HPDE6-E6E7 (cell line): ENCODE measurements at regions not wholly inside any gene's neighbourhood (a gene's known extent, or its start where the extent isn't known, plus 50 kb on each side); places are given as distances from the start of the nearest gene placed in this dataset.
"Not testable (repeated sequence)": the region's sequence is repeated elsewhere in the genome, so short reads cannot be mapped to it uniquely, and the experiment has no call there.

ENCODE experiments used
- DNase-seq: peaks from one replicate; pipeline ENCODE4 v3.0.0; 2011; ENCODE audit warnings: missing footprints; ENCODE audit errors: extremely low spot score

- no peak for DNase-seq
Observed at GRCh38 chr9:24846248-24846912, 300.7 kb upstream of the IZUMO3 start.

DNA sequence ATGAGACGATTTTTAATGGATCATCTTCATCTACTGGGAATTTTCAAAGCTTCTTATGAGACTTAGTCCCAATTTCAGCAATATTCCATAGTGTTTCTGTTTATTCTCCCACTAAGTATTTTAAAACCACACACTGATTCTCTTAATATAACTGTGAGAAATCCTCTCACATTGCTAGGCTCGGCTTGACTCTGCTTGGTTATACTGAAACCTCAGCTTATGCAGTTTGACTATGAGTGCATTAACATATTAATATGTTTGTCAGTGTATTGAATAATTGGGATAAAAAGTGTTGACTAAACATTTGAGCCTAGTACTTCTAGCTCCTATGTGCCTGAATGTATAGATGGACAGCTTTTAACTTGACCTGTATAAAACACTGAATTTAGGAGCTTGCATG is 298.5 kb upstream of the IZUMO3 start:
- no peak for DNase-seq

- DNase-seq = no peak
Observed at GRCh38 chr9:24841993-24842392, 296.3 kb upstream of the IZUMO3 start.

GRCh38 chr9:24832307-24832706 is 286.6 kb upstream of the IZUMO3 start:
- DNase-seq = no peak

- no peak for DNase-seq
Observed at GRCh38 chr9:24828687-24829086, 283.0 kb upstream of the IZUMO3 start.

DNA sequence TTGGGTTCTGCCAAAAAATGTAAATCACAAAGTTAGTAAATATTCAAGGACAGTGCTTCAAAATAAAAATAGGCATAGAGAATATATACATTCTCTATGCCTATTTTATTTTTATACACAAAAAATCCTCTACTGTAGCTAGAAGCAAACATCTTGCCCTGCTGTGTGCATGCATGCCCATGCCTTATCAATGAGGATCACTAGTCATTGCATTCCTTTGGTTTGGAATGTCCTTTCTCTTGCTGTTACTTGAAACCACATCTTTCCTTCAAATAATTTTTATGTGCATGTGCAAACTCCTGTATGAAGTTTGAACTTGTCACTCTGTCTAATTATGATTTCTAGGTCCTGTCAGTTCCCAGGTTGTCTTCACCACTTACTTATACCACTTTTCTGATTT is 278.9 kb upstream of the IZUMO3 start:
- DNase-seq = no peak

GRCh38 chr9:24820196-24820595 is 274.5 kb upstream of the IZUMO3 start:
- DNase-seq = no peak

DNA sequence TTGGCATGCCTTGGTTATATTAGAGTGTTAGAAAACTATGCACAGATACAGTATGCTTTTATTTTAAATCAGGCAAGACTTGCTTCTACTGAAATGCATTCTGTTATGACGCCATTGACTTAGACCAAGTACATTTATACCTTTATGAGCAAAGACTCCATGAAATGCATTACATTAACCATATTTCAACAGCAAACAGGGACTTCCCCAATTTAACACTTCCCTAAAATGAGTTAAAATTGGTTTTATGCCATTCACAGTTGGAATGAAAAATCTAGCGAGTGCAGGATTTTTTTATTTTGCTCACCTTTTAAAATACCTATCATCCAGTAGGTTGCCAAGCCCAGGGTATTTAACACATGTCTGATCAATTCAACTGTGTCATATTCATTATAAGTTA is 272.1 kb upstream of the IZUMO3 start:
- no peak for DNase-seq

DNA sequence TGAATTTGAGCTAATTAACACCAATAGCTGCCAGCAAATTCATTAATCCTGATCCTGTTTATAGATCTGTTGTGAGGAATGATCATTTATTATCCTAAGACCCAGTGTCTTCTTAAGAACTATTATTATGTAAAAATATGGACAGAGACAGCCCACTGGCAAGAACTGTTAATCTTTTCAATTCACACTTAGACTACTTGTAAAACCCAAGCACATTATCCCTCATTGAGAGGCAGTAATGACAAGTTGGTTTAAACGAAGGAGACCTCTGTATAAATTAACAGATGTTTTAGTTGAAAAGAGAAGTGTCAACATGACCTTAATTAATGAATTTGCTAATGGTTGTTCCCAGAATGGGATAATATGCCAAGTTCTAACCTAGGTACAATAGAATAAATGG is 270.3 kb upstream of the IZUMO3 start:
- DNase-seq = no peak

GRCh38 chr9:24801344-24801743 is 255.6 kb upstream of the IZUMO3 start:
- DNase-seq = peak; percentile 7

DNA sequence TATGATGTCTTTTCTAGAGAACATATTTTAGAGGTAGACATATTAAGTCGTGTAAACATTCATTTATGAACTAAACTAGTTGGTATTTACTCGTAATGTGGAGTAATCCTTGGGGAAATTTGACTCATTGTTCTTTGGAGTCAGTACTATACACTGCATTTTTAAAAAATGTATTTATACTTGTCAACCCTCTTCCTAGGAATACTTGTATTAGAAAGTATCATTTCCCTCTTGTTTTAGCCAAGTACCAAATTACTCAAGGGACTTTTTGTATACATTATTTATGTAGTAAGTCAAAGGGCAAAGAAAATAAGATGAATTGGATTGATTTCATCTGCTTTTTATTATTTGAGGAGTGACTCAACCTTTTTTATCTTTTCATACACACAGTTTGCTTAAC is 248.1 kb upstream of the IZUMO3 start:
- no peak for DNase-seq

DNA sequence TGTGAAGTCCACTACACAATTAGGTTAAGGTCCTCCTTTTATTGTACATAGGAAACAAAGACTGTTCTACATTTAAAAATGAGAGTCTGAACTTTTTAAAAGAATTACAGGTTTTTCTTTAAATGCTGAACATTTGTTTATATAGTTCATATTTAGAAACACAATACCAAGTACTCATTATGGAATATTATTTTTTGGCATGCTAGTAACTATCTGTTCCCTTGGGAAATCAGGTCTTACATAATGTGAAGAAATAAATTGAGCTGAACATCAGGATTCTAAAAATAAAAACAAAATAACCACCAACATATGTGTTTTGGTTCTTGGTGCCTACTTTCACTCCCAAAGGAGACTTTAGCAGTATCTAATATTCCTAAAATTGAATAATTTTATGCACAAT is 230.5 kb upstream of the IZUMO3 start:
- DNase-seq = no peak

DNA sequence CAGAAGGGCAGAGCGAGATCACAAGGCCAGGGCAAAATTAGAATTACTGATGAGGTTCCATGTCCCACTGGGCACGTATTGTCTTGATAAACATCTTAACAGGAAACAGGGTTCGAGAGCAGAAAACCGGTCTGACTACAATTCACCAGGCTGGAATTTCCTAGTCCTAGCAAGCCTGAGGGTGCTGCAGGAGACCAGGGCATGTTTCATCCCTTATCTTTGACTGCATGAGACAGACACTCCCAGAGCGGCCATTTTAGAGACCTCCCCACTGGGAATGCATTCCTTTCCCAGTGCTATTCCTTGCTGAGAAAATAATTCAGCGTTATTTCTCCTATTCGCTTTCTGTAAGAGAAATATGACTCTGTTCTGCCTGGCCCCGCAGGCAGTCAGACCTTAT is 228.5 kb upstream of the IZUMO3 start:
- DNase-seq = not testable (repeated sequence)

DNA sequence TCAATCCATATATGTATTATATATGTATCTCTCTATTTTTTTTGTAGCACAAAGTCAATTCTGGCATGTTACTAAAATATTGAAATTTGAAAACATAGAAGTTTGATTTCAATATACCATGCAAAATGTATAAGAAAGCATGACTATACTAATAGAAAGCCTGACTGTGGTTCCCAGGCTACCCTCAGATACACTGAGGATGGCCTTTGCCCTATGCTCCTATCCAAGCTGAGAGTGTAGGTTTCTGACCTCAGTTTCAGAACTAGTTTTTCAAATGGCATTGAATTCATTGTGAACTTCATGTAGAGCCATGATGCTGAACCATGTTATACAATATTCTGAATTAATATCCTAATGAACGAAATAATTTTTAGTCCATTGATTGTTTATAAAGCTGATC is 220.4 kb upstream of the IZUMO3 start:
- no peak for DNase-seq

DNA sequence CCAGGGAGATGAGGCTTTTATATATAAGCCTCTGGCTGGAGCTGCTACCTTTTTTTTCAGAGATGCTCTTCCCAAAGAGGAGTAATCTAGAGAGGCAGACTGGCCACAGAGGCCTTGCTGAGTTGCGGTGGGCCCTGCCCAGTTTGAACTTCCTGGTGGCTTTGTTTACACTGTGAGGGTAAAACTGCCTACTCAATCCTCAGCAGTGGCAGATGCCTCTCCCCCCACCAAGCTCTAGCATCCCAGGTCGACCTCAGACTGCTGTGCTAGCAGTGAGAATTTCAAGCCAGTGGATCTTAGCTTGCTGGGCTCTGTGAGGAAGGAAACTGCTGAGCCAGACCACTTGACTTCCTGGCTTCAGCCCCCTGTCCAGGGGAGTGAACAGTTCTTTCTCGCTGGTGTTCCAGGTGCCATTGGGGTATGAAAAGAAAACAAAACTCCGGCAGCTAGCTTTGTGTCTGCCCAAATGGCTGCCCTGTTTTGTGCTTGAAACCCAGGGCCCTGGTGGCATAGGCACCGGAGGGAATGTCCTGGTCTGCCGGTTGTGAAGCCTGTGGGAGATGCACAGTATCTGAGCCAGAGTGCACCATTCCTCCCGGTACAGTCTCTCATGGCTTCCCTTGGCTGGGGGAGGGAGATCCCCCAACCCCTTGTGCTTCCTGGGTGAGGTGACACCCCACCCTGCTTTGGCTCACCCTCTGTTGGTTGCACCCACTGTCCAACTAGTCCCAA is 219.5 kb upstream of the IZUMO3 start:
- no peak for DNase-seq

GRCh38 chr9:24738421-24738961 is 192.8 kb upstream of the IZUMO3 start:
- DNase-seq = no peak

DNA sequence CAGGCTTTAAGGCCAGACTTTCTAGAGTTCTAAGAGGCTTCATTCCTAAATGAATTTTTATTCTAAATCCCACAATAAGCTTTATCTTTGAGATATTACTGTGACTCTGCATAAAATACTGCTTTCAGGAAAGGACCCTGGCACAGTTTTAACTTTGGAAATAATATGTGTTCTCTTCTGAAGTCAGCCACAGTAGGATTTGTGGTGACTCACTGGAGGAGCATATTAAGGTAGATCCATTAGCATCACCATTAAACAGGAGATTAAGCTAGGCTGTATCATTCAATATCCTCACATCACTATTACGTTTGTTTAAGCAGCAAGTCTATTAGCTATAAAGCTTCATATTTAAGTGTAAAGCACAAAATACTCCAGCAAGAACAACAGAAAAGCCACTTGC is 186.1 kb upstream of the IZUMO3 start:
- no peak for DNase-seq

DNA sequence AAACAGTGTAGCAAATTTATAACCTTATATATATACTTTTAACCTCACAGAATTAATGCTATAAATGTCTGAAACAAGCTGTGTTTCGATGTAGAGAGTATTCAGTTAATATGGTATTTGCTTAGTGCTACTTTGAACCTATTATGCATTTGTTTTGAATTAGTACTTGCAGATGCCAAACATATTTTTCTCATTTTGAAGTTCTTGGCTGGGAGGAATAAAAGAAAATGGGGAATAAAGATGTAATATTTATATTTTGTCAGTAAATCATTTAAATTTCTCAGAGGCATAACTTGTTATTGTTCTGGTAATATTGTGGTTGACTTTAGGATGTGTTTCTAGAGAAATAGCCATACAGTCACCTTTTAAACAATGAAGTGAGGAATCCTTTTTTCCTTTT is 175.9 kb upstream of the IZUMO3 start:
- DNase-seq = no peak

DNA sequence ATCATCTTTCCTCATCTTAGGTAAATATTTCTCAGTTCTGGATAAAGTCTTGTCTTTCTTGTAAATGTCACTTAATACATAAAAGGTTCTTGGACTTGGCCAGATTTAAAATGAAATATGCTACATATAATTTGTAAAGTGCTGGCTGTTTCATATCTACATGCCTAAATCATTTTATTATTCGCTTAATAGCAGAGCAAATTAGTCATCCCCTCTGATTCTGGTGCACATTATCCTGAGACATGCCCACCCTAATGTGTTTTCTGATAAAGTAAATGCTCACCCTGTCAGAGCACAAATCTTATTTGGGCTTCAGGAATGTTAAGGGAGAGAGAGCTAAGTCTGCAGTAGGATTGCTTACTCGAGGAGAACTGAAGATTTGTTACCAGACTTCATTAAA is 166.5 kb upstream of the IZUMO3 start:
- no peak for DNase-seq

- no peak for DNase-seq
Observed at GRCh38 chr9:24708814-24709213, 163.1 kb upstream of the IZUMO3 start.

GRCh38 chr9:24698881-24699518 is 153.3 kb upstream of the IZUMO3 start:
- peak; percentile 5 for DNase-seq

DNA sequence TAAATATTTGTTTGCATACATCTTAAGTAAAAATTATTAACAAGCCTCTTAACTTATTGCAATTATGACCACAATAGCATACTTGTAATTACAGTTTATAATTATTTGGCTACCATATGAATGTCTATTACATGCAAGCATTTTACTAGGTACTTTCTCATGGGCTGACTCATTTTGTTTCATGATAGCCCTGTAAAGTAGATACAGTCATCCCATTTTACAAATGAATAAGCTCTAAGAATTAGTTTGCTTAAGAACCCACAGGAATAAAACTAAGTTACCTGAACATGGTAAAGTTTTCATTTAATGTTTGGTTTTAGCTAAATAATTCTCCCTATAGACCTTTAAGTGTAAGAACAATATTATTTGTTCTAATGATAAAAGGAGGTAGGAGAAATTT is 126.6 kb upstream of the IZUMO3 start:
- no peak for DNase-seq

DNA sequence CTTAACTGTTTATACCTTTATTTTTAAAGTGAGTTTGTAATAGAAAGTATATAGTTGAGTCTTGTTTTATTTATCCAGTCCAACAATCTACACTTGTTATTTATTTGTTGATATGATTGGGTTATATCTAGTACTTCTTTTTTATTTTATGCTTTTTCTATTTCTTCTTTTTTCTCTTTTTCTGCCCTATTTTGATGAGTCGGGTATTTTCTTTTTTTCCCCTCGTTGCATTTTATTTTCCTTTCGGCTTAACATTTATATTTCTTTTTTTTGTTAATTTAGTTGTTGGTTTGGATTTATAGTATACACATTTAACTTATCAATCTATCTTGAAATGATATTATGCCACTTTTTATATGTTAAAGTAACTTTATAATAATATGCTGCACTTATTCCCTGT is 111.7 kb upstream of the IZUMO3 start:
- no peak for DNase-seq
